ENCODE measurements at regions not wholly inside any gene's neighbourhood (a gene's known extent, or its start where the extent isn't known, plus 50 kb on each side); places are given as distances from the start of the nearest gene placed in this dataset.

DNA sequence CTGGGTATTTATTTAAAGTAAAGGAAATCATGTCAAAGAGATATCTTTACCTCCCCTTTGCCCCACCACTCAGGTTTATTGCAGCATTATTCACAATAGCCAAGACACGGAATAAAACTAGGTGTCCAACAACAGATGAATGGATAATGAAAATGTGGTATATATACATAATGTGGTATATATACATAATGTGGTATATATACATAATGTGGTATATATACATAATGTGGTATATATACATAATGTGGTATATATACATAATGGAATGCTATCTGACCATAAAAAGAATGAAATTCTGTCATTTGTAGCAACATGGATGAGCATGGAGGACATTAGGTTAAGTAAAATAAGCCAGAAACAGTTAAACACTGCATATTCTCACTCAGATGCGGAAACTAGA, 262.6 kb upstream of the PLXNA2 start:
- H3K36me3 ChIP-seq (replicated peaks), result no peaks in the 10 kb centered on the region
- no peaks in the 10 kb centered on the region for H3K9me3 ChIP-seq
- no peak overlapping the region for H3K4me3 ChIP-seq
- no peaks in the 10 kb centered on the region for H3K4me1 ChIP-seq
- in situ Hi-C loops (cut with MboI; ENCODE audit: low sequenced_read_pairs), result no loop called here
- H3K27me3 ChIP-seq (ENCODE audit: low read depth), result no peaks in the 10 kb centered on the region
- DNase-seq (ENCODE audit: low spot score in 2 of 2), result no peak

DNA sequence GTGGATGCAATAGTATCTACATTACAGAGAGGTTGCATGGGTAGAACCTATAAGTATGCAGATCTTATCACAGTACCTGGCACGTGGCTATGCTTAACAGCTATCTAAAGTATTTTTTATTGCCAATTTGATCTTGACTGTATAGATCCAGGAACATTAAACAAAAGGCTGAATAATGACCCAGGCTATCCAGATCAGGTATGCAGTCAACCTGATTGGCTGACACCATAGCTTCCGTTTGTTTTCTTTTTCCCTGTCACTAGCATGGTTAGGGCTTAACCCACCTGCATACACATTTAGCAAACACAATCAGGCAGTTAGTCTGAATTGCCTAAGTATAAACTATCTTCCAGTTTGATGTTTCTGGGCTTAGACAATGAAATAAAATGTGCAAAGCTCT, 264.9 kb upstream of the PLXNA2 start:
- no peak overlapping the region for H3K4me3 ChIP-seq
- no peaks in the 10 kb centered on the region for H3K9me3 ChIP-seq
- in situ Hi-C loops (cut with MboI; ENCODE audit: low sequenced_read_pairs), result no loop called here
- no peak for DNase-seq (ENCODE audit: low spot score in 2 of 2)
- H3K27me3 ChIP-seq (ENCODE audit: low read depth), result no peaks in the 10 kb centered on the region
- H3K4me1 ChIP-seq, result no peaks in the 10 kb centered on the region
- H3K36me3 ChIP-seq (replicated peaks), result no peaks in the 10 kb centered on the region

DNA sequence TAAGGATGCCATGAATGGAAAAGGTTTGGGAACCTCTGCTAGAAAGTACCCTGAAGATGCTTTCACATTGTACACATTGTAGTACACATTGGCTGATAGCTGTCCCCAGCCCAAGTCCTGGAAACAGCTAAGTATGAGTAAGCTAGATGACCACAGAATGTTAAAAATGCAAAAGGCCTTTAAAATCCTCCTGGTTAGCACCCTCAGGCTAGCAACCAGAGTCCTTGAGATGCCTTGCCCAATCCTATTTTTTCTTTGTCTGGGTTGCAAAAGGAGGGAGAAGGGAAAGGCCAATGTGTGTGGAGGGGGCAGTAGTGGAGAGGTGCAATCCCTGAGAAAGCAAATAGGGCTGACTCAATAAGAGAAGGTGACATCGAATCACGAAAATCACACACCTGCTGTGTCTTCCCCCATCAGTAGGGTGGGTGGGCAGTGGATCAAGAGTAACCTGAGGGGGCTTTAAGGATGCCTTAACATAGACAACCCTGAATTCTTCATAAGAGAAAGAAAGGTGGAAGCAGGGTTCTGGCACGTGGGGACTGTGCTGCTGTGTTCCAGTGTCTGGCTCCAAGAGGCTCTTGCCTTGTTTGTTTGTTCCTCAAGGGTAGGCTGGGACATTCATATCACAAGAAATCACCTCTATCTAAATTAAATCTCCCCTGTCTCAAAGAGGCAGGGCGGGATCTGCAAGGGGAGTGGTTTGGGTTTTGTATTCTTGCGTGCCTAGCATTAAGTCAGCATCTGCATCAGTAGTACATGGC, 266.2 kb upstream of the PLXNA2 start:
- DNase-seq (ENCODE audit: low spot score in 2 of 2), result no peak
- in situ Hi-C loops (cut with MboI; ENCODE audit: low sequenced_read_pairs), result no loop called here
- H3K4me1 ChIP-seq, result no peaks in the 10 kb centered on the region
- no peak overlapping the region for H3K4me3 ChIP-seq
- no peaks in the 10 kb centered on the region for H3K9me3 ChIP-seq
- H3K36me3 ChIP-seq (replicated peaks), result no peaks in the 10 kb centered on the region
- no peaks in the 10 kb centered on the region for H3K27me3 ChIP-seq (ENCODE audit: low read depth)

DNA sequence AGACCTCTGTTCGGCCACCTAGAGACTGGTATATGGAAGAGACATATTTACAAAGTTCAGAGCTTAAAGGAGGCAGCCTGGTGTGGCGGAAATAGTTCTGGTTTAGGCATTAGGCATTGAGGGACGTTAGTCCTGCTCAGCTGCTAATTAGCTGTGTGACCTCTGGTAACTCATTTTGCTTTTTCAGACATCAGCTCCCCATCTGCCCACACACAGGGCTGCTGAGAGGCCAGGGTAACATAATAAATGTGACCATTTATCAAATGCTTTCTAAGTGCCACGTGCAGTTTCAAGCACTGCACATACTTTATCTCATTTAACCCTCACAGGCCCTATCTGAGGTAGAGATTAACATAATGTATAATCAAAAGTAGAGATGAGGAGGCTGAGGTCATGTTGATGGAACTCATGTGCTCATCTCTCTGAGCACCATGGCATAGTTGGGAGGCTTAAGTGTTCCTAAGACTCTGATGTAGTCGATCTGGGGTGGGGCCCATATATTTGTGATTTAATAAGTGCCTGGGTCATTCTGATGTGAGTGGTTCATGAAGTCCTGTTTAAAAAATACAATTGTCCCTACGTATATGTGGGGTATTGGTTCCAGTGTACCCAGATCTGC, 267.2 kb upstream of the PLXNA2 start:
- H3K9me3 ChIP-seq, result no peaks in the 10 kb centered on the region
- no peaks in the 10 kb centered on the region for H3K36me3 ChIP-seq (replicated peaks)
- DNase-seq (ENCODE audit: low spot score in 2 of 2), result no peak
- no peak overlapping the region for H3K4me3 ChIP-seq
- in situ Hi-C loops (cut with MboI; ENCODE audit: low sequenced_read_pairs), result no loop called here
- no peaks in the 10 kb centered on the region for H3K27me3 ChIP-seq (ENCODE audit: low read depth)
- no peaks in the 10 kb centered on the region for H3K4me1 ChIP-seq

DNA sequence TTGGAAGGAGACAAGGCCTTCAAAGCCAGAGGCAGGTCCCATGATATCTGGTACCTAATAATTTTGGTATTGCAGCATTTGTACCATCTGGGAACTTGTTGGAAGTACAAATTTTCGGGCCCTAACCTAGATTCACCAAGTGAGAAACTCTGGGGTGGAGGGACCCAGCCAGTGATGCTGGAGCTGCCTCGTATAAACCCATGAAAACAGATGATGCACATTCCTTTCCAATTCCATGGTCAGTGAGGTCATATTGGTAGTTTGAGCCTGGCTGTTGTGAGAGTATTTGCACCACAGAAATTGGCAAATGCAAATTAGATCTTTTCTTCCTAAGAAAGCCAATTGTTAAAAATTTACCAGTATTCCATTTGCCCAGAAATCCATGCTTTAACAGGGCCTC, 269.6 kb upstream of the PLXNA2 start:
- Histone ChIP-seq H3K4me1 (no peaks in the 10 kb centered on the region), H3K4me3 (no peak overlapping the region), H3K27me3 (ENCODE audit: low read depth) (no peaks in the 10 kb centered on the region), H3K9me3 (no peaks in the 10 kb centered on the region), H3K36me3 (replicated peaks) (no peaks in the 10 kb centered on the region)
- no peak for DNase-seq (ENCODE audit: low spot score in 2 of 2)
- in situ Hi-C loops (cut with MboI; ENCODE audit: low sequenced_read_pairs), result no loop called here

DNA sequence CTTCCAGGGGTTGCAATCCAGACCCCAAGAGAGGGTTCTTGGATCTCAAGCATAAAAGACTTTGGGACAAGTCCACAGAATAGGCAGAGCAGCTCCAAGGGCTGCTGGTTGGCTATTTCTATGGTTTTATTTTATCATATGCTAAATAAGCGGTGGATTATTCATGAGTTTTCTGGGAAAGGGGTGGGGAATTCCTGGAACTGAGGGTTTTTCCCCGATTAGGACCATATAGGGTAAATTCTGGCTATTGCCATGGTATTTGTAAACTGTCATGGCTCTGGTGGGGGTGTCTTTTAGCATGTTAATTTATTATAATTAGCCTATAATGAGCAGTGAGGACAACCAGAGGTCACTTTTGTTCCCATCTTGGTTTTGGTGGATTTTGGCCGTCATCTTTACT, 270.9 kb upstream of the PLXNA2 start:
- H3K9me3 ChIP-seq, result no peaks in the 10 kb centered on the region
- H3K27me3 ChIP-seq (ENCODE audit: low read depth), result no peaks in the 10 kb centered on the region
- H3K36me3 ChIP-seq (replicated peaks), result no peaks in the 10 kb centered on the region
- H3K4me1 ChIP-seq, result no peaks in the 10 kb centered on the region
- DNase-seq (ENCODE audit: low spot score in 2 of 2), result no peak
- no peak overlapping the region for H3K4me3 ChIP-seq
- in situ Hi-C loops (cut with MboI; ENCODE audit: low sequenced_read_pairs), result no loop called here

DNA sequence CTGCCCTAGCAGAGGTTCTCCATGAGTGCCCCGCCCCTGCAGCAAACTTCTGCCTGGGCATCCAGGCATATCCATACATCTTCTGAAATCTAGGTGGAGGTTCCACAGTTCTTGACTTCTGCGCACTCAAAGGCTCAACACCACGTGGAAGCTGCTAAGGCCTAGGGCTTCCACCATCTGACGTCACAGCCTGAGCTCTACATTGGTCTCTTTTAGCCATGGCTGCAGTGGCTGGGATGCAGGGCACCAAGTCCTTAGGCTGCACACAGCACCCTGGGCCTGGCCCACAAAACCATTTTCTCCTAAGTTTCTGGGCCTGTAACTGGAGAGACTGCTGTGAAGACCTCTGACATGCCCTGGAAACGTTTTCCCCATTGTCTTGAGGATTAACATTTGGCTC, 272.6 kb upstream of the PLXNA2 start:
- Histone ChIP-seq H3K9me3 (no peaks in the 10 kb centered on the region), H3K4me1 (no peaks in the 10 kb centered on the region), H3K27me3 (ENCODE audit: low read depth) (no peaks in the 10 kb centered on the region), H3K4me3 (no peak overlapping the region), H3K36me3 (replicated peaks) (no peaks in the 10 kb centered on the region)
- in situ Hi-C loops (cut with MboI; ENCODE audit: low sequenced_read_pairs), result no loop called here
- DNase-seq (ENCODE audit: low spot score in 2 of 2), result no peak

DNA sequence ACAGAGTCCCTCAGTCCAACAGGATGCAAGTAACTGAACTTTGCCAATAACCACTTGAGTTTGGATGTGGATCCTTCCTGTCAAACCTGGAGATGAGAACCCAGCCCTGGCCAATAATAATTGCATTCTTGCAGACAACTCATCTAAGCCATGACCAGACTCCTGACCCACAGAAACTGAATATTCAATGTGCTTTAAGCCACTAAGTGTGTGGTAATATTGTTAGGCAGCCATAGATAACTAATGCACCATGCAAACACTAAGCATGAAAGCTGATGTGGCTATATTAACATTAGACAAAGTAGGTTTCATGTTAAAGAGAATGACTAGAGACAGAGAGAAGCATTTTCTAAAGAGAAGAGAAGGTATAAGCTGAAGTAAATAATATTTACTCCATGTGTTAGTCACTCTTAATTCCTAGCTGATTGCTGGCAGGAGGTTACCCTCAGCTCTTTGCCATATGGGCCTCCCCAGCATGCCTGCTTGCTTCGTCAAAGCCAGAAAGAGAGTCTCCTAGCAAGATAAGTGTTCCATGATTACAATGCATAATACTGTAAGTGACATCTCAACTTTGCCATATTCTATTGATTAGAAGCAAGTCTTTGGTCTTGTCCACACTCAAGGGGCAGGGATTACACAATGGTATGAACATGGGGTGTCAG, 276.4 kb upstream of the PLXNA2 start:
- H3K27me3 ChIP-seq (ENCODE audit: low read depth), result no peaks in the 10 kb centered on the region
- no peak for DNase-seq (ENCODE audit: low spot score in 2 of 2)
- in situ Hi-C loops (cut with MboI; ENCODE audit: low sequenced_read_pairs), result no loop called here
- no peaks in the 10 kb centered on the region for H3K4me1 ChIP-seq
- no peaks in the 10 kb centered on the region for H3K36me3 ChIP-seq (replicated peaks)
- H3K9me3 ChIP-seq, result no peaks in the 10 kb centered on the region
- no peak overlapping the region for H3K4me3 ChIP-seq

DNA sequence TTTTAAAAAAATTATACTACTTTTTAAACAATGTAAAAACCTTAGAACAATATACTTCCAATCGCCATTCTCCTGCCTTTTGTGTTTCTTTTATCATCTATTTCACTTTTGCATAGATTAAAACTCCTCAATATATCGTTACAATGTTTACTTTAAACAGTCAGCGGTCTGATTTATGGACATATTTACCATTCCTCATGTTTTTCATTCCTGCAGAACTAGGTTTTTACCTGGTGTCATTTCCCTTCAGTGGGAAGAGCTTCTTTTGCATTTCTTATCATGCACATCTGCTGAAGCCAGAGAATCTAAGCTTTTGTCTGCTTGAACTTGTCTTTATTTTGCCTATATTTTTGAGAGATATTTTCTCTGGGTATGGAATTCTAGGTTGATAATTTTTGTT, 277.4 kb upstream of the PLXNA2 start:
- no peaks in the 10 kb centered on the region for H3K9me3 ChIP-seq
- no peaks in the 10 kb centered on the region for H3K36me3 ChIP-seq (replicated peaks)
- no peaks in the 10 kb centered on the region for H3K27me3 ChIP-seq (ENCODE audit: low read depth)
- no peak overlapping the region for H3K4me3 ChIP-seq
- H3K4me1 ChIP-seq, result no peaks in the 10 kb centered on the region
- in situ Hi-C loops (cut with MboI; ENCODE audit: low sequenced_read_pairs), result no loop called here
- no peak for DNase-seq (ENCODE audit: low spot score in 2 of 2)

DNA sequence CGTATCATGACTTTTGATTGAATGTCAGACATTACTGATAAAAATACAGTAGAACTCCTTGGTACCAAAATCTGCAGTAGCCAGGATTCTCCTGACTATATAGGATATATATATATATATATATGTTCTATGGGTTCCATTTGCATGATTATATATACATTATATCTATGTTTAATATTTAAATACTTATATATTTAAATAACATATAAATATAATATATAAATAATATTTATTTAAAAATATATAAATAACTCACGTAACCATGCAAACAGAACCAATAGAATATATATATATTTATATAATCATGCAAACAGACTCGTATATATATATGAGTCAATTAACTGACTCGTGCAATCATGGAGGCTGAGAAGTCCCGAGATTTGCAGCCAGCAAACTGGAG, 278.8 kb upstream of the PLXNA2 start:
- no peaks in the 10 kb centered on the region for H3K36me3 ChIP-seq (replicated peaks)
- no peaks in the 10 kb centered on the region for H3K4me1 ChIP-seq
- H3K27me3 ChIP-seq (ENCODE audit: low read depth), result no peaks in the 10 kb centered on the region
- no peak overlapping the region for H3K4me3 ChIP-seq
- no peaks in the 10 kb centered on the region for H3K9me3 ChIP-seq
- in situ Hi-C loops (cut with MboI; ENCODE audit: low sequenced_read_pairs), result no loop called here
- no peak for DNase-seq (ENCODE audit: low spot score in 2 of 2)

DNA sequence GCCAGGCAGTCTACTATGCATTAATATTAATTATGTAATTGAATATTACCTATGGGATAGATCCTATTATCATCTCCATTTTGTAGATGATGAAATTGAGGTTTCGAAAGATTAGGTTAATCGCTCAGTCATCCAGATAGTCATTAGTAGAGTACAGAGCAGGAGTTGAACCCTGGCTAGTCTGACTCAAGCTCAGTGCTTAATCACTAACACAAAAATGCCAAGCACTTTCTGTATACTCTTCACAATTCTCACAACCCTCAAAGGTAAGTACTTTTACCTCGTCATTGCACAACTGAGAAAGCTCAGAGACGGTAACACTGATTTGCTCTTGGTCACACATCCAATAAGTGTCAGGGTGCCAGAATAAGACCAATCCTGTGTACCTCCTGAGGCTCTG, 280.2 kb upstream of the PLXNA2 start:
- H3K36me3 ChIP-seq (replicated peaks), result no peaks in the 10 kb centered on the region
- in situ Hi-C loops (cut with MboI; ENCODE audit: low sequenced_read_pairs), result no loop called here
- no peaks in the 10 kb centered on the region for H3K9me3 ChIP-seq
- H3K27me3 ChIP-seq (ENCODE audit: low read depth), result no peaks in the 10 kb centered on the region
- DNase-seq (ENCODE audit: low spot score in 2 of 2), result no peak
- no peak overlapping the region for H3K4me3 ChIP-seq
- H3K4me1 ChIP-seq, result no peaks in the 10 kb centered on the region

DNA sequence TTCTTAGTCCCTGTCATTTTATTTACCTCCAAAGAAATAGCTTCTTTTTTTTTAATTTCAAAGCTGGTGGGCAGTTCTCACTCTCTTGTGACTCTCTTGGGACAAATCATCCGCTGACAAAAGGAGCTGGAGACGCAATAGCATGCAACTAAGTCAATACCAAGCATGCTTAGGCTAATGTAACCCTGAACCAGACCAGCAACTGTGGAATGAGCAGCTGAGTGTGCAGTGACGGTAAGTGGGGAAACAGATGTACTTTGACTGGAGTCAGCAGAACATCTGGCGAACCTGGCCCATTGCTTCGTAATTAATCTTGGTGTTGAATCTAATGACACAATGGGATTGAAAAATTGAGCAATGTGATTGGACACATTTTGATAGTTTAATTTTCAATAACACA, 280.7 kb upstream of the PLXNA2 start:
- no peaks in the 10 kb centered on the region for H3K36me3 ChIP-seq (replicated peaks)
- no peaks in the 10 kb centered on the region for H3K27me3 ChIP-seq (ENCODE audit: low read depth)
- H3K4me3 ChIP-seq, result no peak overlapping the region
- no peak for DNase-seq (ENCODE audit: low spot score in 2 of 2)
- in situ Hi-C loops (cut with MboI; ENCODE audit: low sequenced_read_pairs), result no loop called here
- H3K4me1 ChIP-seq, result no peaks in the 10 kb centered on the region
- no peaks in the 10 kb centered on the region for H3K9me3 ChIP-seq

DNA sequence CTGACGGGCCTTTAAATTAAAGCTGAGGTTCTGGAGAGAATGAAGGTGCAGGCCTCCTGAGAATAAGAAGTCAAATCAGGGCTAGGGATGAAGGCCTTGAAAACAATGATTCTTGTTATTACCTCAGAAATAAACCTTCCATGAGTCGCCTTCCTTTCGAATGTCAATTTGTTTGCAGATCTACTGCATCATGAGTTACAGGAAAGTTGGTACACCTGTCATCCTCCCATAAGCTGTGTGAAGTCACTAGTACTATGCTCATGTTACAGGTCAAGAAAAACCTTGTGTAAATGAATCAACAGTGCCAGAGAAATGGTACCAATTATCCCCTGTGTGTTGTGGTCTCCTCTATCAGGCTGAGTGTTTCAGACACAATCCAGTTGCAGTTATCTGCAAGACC, 281.2 kb upstream of the PLXNA2 start:
- H3K27me3 ChIP-seq (ENCODE audit: low read depth), result no peaks in the 10 kb centered on the region
- H3K9me3 ChIP-seq, result no peaks in the 10 kb centered on the region
- no peak for DNase-seq (ENCODE audit: low spot score in 2 of 2)
- no peak overlapping the region for H3K4me3 ChIP-seq
- in situ Hi-C loops (cut with MboI; ENCODE audit: low sequenced_read_pairs), result no loop called here
- H3K36me3 ChIP-seq (replicated peaks), result no peaks in the 10 kb centered on the region
- H3K4me1 ChIP-seq, result no peaks in the 10 kb centered on the region

DNA sequence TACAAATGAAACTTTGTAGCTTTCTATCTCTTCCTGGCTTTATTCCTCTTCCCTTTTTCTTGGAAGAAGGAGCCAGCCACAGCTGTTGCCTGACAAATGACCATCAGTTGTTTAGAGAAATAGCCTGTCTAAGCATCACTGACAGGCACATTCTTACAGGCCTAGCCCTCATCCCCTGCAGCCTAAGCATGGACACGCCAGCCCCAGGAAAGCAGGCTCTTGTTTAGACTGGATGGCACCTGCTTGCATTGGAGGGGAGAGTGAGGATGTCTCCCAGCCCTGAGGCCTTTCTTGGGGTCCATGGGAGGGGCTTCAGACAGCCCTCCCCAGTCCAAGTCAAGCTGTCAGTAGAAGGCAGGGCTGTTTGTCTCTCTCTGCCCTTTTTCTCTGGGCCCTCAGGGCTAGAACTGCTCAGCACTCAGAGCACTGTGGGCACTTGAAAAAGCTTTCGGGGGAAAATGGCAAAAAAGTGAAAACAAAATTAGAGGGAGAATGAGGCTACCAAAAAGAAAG, 282.5 kb upstream of the PLXNA2 start:
- in situ Hi-C loops (cut with MboI; ENCODE audit: low sequenced_read_pairs), result no loop called here

More for the DNA sequence above, 282.5 kb upstream of the PLXNA2 start:
- Histone ChIP-seq H3K4me3 (no peak overlapping the region), H3K4me1 (no peaks in the 10 kb centered on the region), H3K27me3 (ENCODE audit: low read depth) (no peaks in the 10 kb centered on the region), H3K36me3 (replicated peaks) (no peaks in the 10 kb centered on the region), H3K9me3 (no peaks in the 10 kb centered on the region)
- DNase-seq (ENCODE audit: low spot score in 2 of 2), result no peak
